ENCODE measurements at regions not wholly inside any gene's neighbourhood (a gene's known extent, or its start where the extent isn't known, plus 50 kb on each side); places are given as distances from the start of the nearest gene placed in this dataset.
A peak's percentile ranks its signal among the peaks of the same experiment; 100 is the strongest.

DNA sequence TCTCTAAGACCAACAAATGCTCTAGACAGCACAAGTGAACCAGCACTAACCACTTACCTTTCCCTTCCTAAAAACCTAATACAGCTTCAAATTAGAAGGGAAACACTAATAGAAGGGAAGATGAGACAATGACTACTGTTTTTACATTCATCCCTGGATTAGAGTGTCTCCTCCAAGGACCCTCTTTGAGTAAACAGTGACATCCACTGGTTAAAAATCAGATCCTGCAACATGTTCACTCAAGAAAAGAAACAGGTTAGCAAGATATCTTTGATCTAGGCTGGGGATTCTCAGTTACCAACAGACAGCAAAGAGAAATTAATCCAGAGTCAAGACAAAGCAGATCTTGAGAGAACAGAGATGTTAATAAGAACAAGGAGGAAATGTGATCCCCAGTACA is 177.7 kb upstream of the GHITM start:
- Histone ChIP-seq H2BK120ac (replicated peaks; ENCODE audit: low read depth, low read length) (no peak overlapping the region), H2BK20ac (ENCODE audit: low read length) (no peak overlapping the region), H4K91ac (replicated peaks; ENCODE audit: insufficient read length, low read length) (no peak overlapping the region), H3K9me3 (ENCODE audit: insufficient read depth in 2 of 2, low read depth in 1 of 2, low read length in 1 of 2) (no peaks in the 10 kb centered on the region), H2AK5ac (ENCODE audit: low read depth, low read length) (no peak overlapping the region), H3K14ac (ENCODE audit: insufficient read length) (no peak overlapping the region), H3K23me2 (ENCODE audit: low read depth, low read length) (no peaks in the 10 kb centered on the region; the same call in 1 of the 2 replicates), H3K18ac (ENCODE audit: extremely low read depth, low read length) (no peak overlapping the region), H3K4me3 (ENCODE audit: extremely low read depth in 1 of 4, insufficient read depth in 2 of 4, low read depth in 3 of 4, low read length in 4 of 4) (no peak overlapping the region), H3K4me1 (replicated peaks in 1 of 4; ENCODE audit: control insufficient read depth in 3 of 4, insufficient read depth in 4 of 4, low read length in 3 of 4) (peaks cover 2 to 10% (median 4%) of the 10 kb centered on the region in 4 experiments; a peak in 5 of 7 replicates), H3K23ac (ENCODE audit: insufficient read length) (no peak overlapping the region), H2BK5ac (ENCODE audit: low read depth, low read length) (no peak overlapping the region), H4K5ac (ENCODE audit: insufficient read length, low read depth, low read length) (no peak overlapping the region), H2BK15ac (ENCODE audit: low read length) (no peak overlapping the region), H3K79me1 (ENCODE audit: low read depth, low read length) (no peaks in the 10 kb centered on the region), H4K20me1 (replicated peaks in 1 of 2; ENCODE audit: control insufficient read depth in 1 of 2, insufficient read depth in 2 of 2, low read length in 2 of 2) (no peaks in the 10 kb centered on the region), H2AFZ (ENCODE audit: low read length) (no peak overlapping the region), H3K36me3 (ENCODE audit: control insufficient read depth in 2 of 4, insufficient read depth in 4 of 4, low read length in 3 of 4) (no peaks in the 10 kb centered on the region), H3K79me2 (ENCODE audit: control insufficient read depth in 1 of 2, insufficient read depth in 2 of 2, low read length in 2 of 2) (no peaks in the 10 kb centered on the region), H3K27ac (ENCODE audit: low read depth, low read length) (no peak overlapping the region), H2BK12ac (ENCODE audit: low read depth, low read length) (no peak overlapping the region), H3K27me3 (replicated peaks in 1 of 4; ENCODE audit: control insufficient read depth in 3 of 4, extremely low read depth in 1 of 4, insufficient read depth in 3 of 4, low read length in 3 of 4) (peaks cover 0 to 20% (median 8%) of the 10 kb centered on the region in 4 experiments; a peak in 6 of 7 replicates), H3K4ac (replicated peaks; ENCODE audit: insufficient read length, low read depth, low read length) (no peak overlapping the region), H3K56ac (replicated peaks; ENCODE audit: insufficient read length, low read depth, low read length) (no peak overlapping the region), H4K8ac (ENCODE audit: extremely low read depth, insufficient read depth, low read length) (no peak overlapping the region), H3K4me2 (ENCODE audit: insufficient read depth in 1 of 2, low read depth in 2 of 2, low read length in 2 of 2) (no peak overlapping the region), H3K9ac (replicated peaks in 1 of 4; ENCODE audit: extremely low read depth in 1 of 4, low read depth in 3 of 4, low read length in 3 of 4) (no peak overlapping the region)
- no peak for DNase-seq (ENCODE audit: low read depth in 1 of 2, low spot score in 2 of 2)
- FAIRE-seq = peak; percentile 73
- TF ChIP-seq RAD21 (IDR thresholded peaks at IDR 0.05 in 1 of 2, conservative IDR thresholded peaks at IDR 0.05 in 1 of 2; ENCODE audit: low read depth in 2 of 2, low read length in 2 of 2) (peak; percentile 81 to 82), CTBP2 (IDR thresholded peaks at IDR 0.05; ENCODE audit: borderline replicate concordance, insufficient read depth, insufficient read length, low read length) (no peak)
- TF ChIP-seq, protein P1, sequence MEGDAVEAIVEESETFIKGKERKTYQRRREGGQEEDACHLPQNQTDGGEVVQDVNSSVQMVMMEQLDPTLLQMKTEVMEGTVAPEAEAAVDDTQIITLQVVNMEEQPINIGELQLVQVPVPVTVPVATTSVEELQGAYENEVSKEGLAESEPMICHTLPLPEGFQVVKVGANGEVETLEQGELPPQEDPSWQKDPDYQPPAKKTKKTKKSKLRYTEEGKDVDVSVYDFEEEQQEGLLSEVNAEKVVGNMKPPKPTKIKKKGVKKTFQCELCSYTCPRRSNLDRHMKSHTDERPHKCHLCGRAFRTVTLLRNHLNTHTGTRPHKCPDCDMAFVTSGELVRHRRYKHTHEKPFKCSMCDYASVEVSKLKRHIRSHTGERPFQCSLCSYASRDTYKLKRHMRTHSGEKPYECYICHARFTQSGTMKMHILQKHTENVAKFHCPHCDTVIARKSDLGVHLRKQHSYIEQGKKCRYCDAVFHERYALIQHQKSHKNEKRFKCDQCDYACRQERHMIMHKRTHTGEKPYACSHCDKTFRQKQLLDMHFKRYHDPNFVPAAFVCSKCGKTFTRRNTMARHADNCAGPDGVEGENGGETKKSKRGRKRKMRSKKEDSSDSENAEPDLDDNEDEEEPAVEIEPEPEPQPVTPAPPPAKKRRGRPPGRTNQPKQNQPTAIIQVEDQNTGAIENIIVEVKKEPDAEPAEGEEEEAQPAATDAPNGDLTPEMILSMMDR (IDR thresholded peaks at IDR 0.05; ENCODE audit: control extremely low read depth in 1 of 3, insufficient read depth in 1 of 3, low read depth in 1 of 3, low read length in 3 of 3) = peak in 2 of 3 experiments; percentile 32 to 39; a peak in 2 of 4 replicates
- CTCF ChIA-PET (ENCODE audit: partially characterized antibody) = interaction anchor here (0.7 to 8.9 kb wide), 17 partner anchors 10 to 1165 kb away, joined by 3 to 85 read pairs (median 4); no protein-coding TSS in a partner anchor
- POLR2A ChIA-PET (ENCODE audit: partially characterized antibody) = interaction anchor here (0.6 to 0.7 kb wide), 2 partner anchors 10 to 344 kb away, joined by 3 read pairs; no protein-coding TSS in a partner anchor
